Chondrocyte (in vitro differentiated cells): ENCODE measurements at regions not wholly inside any gene's neighbourhood (a gene's known extent, or its start where the extent isn't known, plus 50 kb on each side); places are given as distances from the start of the nearest gene placed in this dataset.
"Not testable (repeated sequence)": the region's sequence is repeated elsewhere in the genome, so short reads cannot be mapped to it uniquely, and the experiment has no call there.

Experiments used
- DNase-seq: peaks from one replicate; pipeline ENCODE4 v3.0.0; 2021; ENCODE audit warnings: mixed read lengths, low spot score
- H3K27ac Mint-ChIP-seq: one replicate; pipeline ENCODE4 v1.8.0; 2021; ENCODE audit warnings: mild to moderate bottlenecking, moderate library complexity, mixed read lengths; ENCODE audit not compliant: unreplicated experiment
- H3K27me3 Mint-ChIP-seq: 2 replicates; pipeline ENCODE4 v1.8.0; 2021; ENCODE audit warnings: low read depth, mixed read lengths
- H3K36me3 Mint-ChIP-seq: 2 replicates; pipeline ENCODE4 v1.8.0; 2021; ENCODE audit warnings: low read depth, mixed read lengths
- H3K4me1 Mint-ChIP-seq: 2 replicates; pipeline ENCODE4 v1.8.0; 2021; ENCODE audit warnings: low read depth, mild to moderate bottlenecking, mixed read lengths
- H3K4me3 Mint-ChIP-seq: one replicate; pipeline ENCODE4 v1.8.0; 2021; ENCODE audit warnings: mild to moderate bottlenecking, moderate library complexity, mixed read lengths; ENCODE audit not compliant: unreplicated experiment
- H3K9me3 Mint-ChIP-seq: 2 replicates; pipeline ENCODE4 v1.8.0; 2021; ENCODE audit warnings: low read depth, mixed read lengths
- TF ChIP-seq, protein P1 (sequence below): fragments of 200-600 bp; sonication (generic); IDR thresholded peaks from 2 replicates; pipeline ENCODE4 v1.5.0; 2021; ENCODE audit warnings: antibody characterized with exemption, mild to moderate bottlenecking, moderate library complexity

DNA sequence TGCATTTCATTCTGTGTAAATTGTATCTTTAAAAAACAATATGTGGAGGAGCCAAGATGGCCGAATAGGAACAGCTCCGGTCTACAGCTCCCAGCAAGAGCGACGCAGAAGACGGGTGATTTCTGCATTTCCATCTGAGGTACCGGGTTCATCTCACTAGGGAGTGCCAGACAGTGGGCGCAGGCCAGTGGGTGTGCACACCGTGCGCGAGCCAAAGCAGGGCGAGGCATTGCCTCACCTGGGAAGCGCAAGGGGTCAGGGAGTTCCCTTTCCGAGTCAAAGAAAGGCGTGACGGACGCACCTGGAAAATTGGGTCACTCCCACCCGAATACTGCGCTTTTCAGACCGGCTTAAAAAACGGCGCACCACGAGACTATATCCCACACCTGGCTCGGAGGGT is 75.0 kb upstream of the RGS1 start:
- peaks cover 14% of the 10 kb centered on the region for H3K4me1 Mint-ChIP-seq
- DNase-seq, H3K27ac Mint-ChIP-seq, H3K36me3 Mint-ChIP-seq, H3K27me3 Mint-ChIP-seq, H3K9me3 Mint-ChIP-seq, H3K4me3 Mint-ChIP-seq: not testable (repeated sequence)

DNA sequence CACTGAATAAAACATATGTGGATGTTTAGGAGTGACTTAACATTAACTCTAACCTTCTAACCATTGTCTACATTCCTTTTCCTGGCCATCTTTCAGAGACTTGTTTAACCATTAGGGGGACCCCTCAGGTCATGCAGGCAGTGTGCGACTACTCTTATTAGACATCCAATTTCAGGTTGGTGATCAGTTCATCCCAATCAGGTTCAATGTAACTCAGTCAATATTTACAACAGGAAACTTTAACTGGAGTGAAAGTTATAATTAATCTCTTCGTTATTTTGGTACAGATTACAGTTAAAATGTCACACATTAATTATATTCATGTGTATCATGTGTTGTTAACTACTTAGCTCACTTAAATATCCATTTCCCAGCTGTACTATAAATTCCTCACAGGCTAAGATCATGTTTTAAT is 68.8 kb upstream of the RGS1 start:
- TF ChIP-seq, protein P1, sequence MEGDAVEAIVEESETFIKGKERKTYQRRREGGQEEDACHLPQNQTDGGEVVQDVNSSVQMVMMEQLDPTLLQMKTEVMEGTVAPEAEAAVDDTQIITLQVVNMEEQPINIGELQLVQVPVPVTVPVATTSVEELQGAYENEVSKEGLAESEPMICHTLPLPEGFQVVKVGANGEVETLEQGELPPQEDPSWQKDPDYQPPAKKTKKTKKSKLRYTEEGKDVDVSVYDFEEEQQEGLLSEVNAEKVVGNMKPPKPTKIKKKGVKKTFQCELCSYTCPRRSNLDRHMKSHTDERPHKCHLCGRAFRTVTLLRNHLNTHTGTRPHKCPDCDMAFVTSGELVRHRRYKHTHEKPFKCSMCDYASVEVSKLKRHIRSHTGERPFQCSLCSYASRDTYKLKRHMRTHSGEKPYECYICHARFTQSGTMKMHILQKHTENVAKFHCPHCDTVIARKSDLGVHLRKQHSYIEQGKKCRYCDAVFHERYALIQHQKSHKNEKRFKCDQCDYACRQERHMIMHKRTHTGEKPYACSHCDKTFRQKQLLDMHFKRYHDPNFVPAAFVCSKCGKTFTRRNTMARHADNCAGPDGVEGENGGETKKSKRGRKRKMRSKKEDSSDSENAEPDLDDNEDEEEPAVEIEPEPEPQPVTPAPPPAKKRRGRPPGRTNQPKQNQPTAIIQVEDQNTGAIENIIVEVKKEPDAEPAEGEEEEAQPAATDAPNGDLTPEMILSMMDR, result peak; percentile 70
- no peak for DNase-seq
- H3K4me1 Mint-ChIP-seq, result no peaks in the 10 kb centered on the region
- no peak overlapping the region for H3K4me3 Mint-ChIP-seq
- no peaks in the 10 kb centered on the region for H3K9me3 Mint-ChIP-seq
- H3K27ac Mint-ChIP-seq, result no peak overlapping the region
- no peaks in the 10 kb centered on the region for H3K27me3 Mint-ChIP-seq
- no peaks in the 10 kb centered on the region for H3K36me3 Mint-ChIP-seq

DNA sequence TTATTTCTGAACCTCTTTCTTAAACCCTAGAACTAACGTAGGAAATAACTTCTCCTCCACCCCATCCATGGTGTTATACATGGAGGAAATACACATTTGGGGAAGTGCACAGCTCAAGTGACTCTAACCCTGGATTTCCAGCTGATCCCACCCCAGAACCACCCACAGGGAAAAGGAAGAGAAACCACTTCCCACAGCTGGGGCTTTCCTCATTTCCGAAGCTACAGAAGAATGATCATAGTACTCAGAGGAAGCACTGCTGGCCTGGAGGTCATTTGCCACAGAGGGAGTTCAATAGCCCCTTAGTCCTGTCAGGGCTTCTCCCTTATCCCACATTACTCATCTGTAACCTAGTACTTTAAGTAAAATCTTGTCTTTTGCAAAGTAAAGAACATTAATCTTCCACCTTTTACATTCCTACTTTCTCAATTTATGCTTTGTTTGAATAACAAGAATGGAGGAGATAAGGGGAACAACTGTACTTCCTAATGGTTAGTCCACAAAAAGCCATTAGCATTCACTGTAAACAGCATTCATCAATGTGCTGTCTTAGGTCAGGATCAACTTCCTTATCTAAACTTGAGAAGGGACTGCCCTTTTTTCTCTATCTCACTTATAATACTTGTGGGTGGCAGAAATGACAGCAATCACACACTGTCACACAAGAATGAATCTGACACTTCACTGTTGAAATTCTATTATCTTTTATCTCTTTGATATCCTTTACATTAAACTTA is 63.0 kb upstream of the RGS1 start:
- H3K27ac Mint-ChIP-seq, result no peak overlapping the region
- no peaks in the 10 kb centered on the region for H3K27me3 Mint-ChIP-seq
- H3K9me3 Mint-ChIP-seq, result no peaks in the 10 kb centered on the region
- H3K4me3 Mint-ChIP-seq, result no peak overlapping the region
- TF ChIP-seq, protein P1, result no peak
- DNase-seq, result no peak
- H3K36me3 Mint-ChIP-seq, result no peaks in the 10 kb centered on the region
- H3K4me1 Mint-ChIP-seq, result peaks cover 35% of the 10 kb centered on the region

DNA sequence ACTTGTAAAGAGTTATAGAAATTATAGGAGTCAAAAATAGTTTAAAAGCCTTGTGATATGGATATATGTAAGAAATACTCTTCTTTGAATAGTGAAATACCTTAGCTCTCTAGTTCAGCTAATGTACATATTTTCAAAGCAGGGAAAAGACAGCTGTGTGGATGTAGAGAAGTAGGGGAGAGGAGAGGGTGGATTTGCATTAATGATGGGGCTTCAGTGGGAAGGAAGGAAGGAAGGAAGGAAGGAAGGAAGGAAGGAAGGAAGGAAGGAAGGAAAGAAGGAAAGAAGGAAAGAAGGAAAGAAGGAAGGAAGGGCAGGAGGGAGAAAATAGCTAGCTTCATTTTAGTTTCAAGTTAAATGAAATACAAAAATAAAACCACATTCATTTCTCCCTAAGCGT is 62.4 kb upstream of the RGS1 start:
- TF ChIP-seq, protein P1, result no peak
- no peak overlapping the region for H3K27ac Mint-ChIP-seq
- no peaks in the 10 kb centered on the region for H3K9me3 Mint-ChIP-seq
- no peaks in the 10 kb centered on the region for H3K36me3 Mint-ChIP-seq
- no peak overlapping the region for H3K4me3 Mint-ChIP-seq
- peaks cover 37% of the 10 kb centered on the region for H3K4me1 Mint-ChIP-seq
- DNase-seq, result no peak
- no peaks in the 10 kb centered on the region for H3K27me3 Mint-ChIP-seq

DNA sequence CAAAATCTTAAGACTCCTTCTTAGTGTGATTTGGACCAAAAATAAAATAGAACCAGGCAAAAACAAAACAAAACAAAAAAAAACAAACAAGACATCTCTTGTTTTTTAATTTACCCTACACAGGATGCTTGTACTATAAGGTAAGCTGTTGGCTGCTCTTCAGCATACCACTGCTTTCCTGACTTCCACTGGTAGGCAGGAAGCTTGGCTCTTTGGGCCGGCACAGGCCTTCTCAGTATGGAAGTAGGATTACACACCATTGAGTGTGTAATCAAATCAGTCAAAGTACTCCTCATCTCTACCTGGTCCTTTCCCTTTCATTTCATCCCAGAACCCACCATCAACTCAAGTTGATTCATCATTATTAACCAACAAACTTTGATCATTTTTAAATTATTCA is 61.9 kb upstream of the RGS1 start:
- Mint-ChIP-seq H3K27ac (no peak overlapping the region), H3K4me1 (peaks cover 40% of the 10 kb centered on the region), H3K27me3 (no peaks in the 10 kb centered on the region), H3K4me3 (no peak overlapping the region), H3K36me3 (no peaks in the 10 kb centered on the region), H3K9me3 (no peaks in the 10 kb centered on the region)
- DNase-seq, result no peak
- TF ChIP-seq, protein P1, result no peak

DNA sequence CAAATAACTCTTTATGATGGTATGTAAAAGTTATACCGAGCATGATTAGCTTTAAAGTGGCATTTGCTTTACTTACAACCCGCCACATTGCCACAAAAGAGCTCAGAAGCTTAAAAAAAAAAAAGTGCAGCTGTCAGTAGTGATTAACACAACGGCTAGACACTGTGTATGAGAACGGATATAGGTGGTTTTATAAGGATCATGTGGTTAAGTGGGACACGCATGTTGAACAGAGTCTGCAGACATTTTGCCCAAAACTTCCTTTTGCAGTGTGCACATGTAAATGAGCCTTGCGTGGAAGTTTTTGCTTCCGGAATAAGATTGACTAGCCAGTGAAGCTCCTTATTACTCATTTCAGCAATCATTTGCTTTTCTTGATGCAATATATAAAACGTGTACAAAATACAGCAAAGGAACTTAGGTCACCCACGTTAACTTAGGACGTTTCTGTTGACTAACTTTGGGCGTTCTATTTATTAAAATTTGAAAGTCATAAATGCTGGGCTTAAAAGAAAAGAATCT is 58.7 kb upstream of the RGS1 start:
- Mint-ChIP-seq H3K9me3 (no peaks in the 10 kb centered on the region), H3K36me3 (no peaks in the 10 kb centered on the region), H3K27ac (peak overlapping the region; percentile 81), H3K4me3 (no peak overlapping the region), H3K27me3 (no peaks in the 10 kb centered on the region), H3K4me1 (peaks cover 48% of the 10 kb centered on the region)
- no peak for DNase-seq
- TF ChIP-seq, protein P1, result no peak

DNA sequence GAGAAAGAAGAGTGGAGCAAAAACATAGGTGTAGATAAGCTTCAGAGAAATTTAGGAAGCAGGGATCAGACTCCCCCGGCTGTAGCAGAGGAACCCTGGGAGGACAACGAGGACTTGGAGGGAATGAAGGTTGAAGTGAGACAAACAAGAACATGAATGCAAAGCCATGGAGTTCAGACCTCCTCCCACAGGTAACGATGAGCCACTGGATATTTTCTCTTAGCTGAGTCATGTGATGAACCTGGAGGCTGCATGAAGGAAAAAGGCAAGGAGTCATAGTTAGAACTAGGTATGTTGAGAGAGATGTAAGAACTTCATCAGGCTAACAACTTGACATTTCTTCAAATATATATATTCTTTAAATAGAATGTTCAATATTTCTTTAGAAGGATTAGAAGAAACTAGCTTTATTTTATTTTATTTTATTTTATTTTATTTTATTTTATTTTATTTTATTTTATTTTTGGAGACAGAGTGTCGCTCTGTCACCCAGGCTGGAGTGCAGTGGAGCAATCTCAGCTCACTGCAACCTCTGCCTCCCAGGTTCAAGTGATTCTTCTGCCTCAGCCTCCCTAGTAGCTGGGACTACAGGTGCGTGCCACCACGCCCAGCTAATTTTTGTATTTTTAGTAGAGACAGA is 57.7 kb upstream of the RGS1 start:
- peak overlapping the region; percentile 54 for H3K27ac Mint-ChIP-seq
- not testable (repeated sequence) for H3K36me3 Mint-ChIP-seq, DNase-seq, H3K9me3 Mint-ChIP-seq, H3K4me3 Mint-ChIP-seq, H3K27me3 Mint-ChIP-seq
- peaks cover 52% of the 10 kb centered on the region for H3K4me1 Mint-ChIP-seq
